ENCODE measurements at regions not wholly inside any gene's neighbourhood (a gene's known extent, or its start where the extent isn't known, plus 50 kb on each side); places are given as distances from the start of the nearest gene placed in this dataset.
"Not testable (repeated sequence)": the region's sequence is repeated elsewhere in the genome, so short reads cannot be mapped to it uniquely, and the experiment has no call there.

DNA sequence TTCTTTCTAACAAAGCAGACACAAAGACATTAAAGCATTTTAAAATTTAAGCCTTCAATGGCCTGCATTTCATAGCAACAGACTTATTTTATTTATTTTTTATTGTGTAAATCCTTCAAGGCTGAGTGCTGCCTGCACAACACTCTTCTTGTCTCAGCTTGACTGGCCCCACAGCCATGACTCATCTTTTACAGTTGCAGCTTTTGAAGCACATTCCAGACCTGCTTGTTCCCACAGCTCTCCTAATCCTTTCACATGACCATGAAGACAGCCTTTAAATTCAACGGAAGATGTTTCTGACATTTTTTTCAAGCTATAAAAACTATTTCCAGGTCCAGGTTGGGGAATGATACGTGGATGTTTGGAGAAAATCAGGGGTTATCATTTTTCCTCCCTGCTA lies 276.9 kb upstream of the TACR3 start:
- DNase-seq (ENCODE audit: low read depth): no peak

DNA sequence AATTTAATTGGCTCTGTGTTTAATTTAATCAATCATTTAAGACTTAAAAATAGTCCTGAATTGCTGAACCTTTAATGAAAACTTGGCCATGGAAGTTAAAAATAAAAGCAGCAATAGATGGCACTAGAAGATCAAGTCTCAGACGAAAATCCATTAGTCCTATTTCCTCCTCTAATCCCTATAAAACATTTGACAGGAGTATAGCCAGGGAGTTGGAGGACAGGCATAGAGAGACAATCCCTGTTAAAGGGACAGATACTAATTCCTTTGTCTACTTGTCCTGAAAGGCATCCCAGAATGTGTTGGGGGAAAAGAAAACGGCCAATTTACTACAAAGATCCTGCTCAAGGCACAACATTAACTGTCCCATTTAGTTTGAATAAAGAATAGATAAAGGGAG lies 276.3 kb upstream of the TACR3 start:
- no peak for DNase-seq (ENCODE audit: low read depth)

DNA sequence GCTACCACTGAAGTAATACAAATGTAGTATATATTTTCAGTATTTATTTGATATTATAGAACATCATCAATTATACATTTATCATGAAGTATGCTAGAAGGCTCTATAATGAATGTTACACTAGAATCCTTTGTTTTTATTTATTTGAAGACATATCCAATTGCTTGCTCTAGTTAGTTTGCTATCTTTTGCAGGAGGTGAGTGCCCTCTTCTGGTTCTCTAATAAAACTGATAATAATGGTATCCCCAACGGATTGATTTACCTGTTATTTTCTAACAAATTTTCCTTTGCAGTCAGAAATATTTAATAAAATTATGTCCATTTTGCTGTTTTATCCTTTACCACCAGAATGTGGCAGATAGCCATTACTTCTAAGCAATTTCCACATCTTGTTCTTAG lies 274.3 kb upstream of the TACR3 start:
- no peak for DNase-seq (ENCODE audit: low read depth)

DNA sequence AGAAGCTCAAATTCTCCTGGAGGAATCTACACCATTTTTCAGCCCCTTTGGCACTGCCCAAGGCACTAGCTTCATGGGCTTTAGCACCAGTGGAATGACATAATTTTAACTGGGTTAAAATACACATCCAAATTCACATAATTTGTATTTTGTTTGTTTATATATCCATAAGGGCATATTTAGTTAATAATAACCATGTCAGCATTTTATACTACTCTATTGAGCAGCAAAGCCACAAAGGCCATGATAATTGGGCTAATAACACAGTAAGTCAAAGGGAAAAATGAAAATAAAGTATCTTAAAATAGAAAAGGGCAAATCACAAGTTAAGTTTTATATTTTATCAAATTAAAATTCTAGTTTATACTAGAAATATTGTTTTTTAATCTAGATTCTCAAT lies 262.7 kb upstream of the TACR3 start:
- DNase-seq (ENCODE audit: low read depth): no peak

DNA sequence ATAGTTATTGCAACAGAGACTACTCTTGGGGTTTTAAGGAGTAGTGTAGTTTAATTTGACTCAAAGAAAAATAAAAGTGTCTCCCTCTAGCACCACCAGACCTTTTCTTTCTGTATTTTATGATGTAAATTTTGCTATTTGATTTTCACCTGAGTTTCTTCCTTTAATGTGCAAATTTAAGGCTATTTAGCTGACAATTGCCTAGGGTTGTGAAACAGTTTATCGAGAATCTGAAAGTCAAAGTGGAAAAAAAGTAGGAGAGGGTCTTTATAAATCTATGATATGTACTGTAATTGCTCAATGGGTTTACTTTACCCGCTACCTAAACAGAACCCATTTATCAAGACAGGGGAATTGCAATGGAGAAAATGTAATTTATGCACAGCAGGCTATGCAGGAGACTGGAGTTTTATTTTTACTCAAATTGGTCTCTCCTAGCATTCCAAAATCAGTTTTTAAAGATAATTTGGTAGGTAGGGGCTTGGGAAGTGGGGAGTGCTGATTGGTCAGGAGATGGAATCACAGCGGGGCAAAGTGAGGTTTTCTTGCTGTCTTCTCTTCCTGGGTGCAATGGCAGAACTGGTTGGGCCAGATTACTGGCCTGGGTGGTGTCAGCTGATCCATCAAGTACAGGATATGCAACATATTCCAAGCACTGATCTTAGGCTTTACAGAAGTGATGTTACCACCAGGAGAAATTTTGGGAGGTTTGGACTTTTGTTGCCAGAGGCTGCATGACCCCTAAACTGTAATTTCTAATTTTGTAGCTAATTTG lies 228.6 kb upstream of the TACR3 start:
- no peak for DNase-seq (ENCODE audit: low read depth)

DNA sequence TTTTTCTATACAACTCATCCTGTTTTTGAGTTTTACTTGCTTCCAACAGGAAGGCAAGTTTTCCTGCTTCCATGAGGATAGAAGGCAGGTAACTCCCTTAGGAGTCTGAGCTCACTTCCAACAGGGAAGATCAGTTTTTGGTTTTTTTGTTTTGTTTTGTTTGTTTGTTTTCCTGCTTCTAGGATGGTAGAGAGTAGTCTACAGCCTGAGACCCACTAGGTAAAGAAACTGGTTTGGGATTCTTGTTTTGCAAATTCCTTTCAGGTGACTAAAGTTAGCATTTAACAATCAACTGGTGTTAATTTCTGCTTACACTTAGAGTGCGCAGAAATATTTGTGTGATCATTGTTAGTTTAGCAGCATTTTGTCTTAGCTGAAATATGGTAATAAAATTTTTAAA lies 227.8 kb upstream of the TACR3 start:
- no peak for DNase-seq (ENCODE audit: low read depth)

DNA sequence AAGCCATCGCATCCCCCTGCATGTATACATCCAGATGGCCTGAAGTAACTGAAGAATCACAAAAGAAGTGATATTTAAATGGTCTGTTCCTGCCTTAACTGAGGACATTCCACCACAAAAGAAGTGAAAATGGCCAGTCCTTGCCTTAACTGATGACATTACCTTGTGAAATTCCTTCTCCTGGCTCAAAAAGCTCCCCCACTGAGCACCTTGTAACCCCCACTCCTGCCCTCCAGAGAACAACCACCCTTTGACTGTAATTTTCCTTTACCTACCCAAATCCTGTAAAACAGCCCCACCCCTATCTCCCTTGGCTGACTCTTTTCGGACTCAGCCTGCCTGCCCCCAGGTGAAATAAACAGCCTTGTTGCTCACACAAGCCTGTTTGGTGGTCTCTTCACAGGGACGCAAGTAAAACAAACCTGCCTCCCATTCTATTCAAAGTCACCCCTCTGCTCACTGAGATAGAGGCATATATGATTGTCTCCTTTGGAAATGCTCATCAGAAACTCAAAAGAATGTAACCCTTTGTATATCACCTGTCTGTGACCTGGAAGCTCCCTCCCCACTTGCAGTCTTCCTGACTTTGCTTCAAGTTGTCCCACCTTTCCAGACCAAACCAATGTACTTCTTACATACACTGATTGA lies 227.0 kb upstream of the TACR3 start:
- DNase-seq (ENCODE audit: low read depth): not testable (repeated sequence)

DNA sequence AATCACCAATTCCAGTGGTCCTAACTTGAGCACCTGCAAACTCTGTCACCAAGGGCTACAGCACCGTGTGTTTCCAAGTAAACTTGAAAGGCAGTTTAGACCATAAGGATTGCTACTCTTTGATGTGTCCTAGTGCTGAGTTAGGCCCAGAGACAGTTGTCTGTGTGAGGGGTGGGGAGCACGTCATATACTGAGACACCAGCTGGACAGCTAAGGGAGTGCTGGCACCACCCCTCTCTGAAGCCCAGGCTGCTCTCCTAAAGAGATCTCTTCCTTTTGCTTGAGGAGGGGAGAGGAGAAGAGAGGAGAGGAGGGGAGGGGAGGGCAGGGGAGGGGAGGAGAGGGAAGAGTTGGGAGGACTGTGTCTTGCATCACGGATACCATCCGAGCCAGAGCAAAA lies 218.7 kb upstream of the TACR3 start:
- no peak for DNase-seq (ENCODE audit: low read depth)

DNA sequence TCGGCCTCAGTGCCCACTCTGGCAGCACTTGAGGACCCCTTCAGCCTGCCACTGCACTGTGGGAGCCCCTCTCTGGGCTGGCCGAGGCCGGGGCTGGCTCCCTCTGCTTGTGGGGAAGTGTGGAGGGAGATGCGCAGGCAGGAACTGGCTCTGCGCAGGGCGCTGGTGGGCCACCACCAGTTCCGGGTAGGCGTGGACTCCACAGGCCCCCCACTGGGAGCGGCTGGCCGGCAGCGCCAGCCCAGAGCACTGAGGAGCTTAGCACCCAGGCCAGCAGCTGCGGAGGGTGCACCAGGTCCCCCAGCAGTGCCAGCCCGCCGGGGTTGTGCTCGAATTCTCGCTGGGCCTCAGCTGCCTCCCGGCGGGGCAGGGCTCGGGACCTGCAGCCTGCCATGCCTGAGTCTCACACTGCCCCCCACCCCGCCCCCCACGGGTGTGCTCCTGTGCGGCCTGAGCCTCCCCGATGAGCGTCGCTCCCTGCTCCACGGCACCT lies 216.9 kb upstream of the TACR3 start:
- DNase-seq (ENCODE audit: low read depth): no peak

DNA sequence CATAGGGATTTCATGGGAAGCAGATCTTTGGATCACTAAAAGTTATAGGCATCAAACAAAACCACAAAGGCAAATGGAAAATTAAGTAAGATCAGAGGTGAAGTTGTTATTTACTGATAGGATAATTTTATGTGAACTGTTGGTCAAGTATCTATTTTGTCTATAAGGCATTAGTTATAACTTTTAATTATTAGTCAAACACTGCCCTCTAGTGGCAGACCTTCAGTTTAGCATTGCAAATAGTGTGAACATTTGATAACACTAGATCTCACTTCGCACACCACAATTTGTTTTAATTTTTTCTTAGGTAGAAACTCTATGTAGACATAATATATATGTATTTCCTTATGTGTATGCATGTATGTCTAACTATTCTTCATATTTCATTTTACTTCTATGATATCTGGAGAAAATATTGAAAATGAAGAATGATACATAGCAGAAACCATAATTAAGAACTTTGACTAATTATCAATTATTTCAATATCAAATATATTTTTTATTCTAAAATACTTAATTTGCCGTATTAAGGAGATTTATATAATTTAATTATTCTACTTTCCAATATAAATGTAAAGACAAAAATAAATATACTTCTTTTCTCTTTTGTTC lies 214.5 kb upstream of the TACR3 start:
- DNase-seq (ENCODE audit: low read depth): peak; percentile 14

DNA sequence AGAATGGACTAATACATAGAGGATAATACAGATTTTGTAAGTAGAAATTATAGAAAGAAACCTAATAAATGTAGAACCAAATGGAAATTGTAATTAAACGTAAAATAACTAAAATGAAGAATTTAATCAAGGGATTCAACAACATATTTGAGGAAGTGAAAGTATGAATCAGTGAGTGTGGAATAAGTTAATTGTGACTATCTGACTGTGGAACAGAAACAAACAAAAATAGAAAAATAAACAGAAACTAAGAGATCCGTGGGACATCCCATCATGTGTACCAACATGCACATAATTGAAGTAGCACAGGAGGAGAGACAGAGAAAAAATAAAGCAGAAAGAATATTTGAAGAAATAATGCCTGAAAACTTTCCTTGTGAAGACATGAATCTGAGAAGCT lies 208.6 kb upstream of the TACR3 start:
- DNase-seq (ENCODE audit: low read depth): no peak

DNA sequence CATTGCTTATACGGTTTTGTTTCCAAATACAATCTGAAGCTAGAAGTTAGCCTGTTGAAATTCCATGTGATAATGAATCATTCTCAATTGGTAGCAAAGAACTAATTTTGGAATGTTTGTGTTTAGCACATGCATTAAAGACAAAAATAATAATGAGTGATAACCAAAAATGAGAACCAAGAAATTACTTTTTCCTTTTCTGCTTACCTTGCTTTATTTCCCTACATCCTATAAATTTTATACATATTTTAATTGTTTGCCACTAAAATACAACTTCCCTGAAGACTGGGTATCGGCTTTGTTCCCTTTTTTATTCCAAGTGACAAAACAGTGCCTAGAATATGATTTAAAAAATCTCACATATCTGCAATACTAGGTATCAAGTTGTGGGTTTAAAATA lies 203.8 kb upstream of the TACR3 start:
- DNase-seq (ENCODE audit: low read depth): no peak

DNA sequence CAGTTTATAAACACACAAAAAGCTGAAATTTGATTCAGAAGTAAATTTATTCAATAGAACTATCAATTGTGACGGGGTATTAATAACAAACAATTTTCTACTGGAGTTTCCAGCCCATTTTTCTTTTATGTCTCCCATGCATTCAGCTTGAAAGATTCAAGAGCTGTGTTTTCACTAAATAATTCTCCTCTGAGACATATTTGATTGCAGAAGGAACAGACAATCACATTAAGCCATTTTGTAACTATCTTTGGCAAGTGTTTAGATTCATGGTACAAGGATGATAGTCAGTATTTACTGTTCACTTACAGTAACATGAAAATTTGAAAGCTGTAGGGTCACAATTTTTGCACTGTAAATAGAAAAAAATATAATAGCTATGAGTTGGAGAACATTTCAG lies 198.4 kb upstream of the TACR3 start:
- DNase-seq (ENCODE audit: low read depth): no peak

DNA sequence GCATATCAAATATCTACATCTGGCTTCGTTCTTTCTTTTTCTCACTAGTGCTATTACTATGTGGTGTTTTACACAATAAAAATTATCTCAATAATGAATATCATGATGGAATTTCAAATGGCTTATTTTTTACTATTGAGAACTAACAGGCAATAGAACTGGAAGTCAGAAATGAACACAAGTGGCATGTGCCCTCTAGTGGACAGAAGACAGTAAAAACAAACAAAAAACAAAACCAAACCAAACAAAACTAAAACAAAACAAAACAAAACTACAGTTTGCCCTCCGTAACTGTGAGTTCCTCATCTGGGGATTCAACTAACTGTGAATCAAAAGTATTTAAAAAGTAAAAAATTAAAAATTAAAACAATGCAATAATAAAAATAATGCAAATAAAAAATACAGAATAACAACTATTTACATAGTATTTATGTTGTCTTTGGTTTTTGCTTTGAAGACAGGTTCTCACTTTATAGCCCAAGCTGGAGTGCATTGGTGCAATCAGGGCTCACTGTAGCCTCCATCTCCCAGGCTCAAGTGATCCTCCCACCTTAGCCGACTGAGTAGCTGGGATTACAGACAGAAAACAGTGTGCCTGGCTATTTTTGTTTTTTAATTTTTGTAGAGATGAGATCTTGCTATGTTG lies 195.6 kb upstream of the TACR3 start:
- no peak for DNase-seq (ENCODE audit: low read depth)

DNA sequence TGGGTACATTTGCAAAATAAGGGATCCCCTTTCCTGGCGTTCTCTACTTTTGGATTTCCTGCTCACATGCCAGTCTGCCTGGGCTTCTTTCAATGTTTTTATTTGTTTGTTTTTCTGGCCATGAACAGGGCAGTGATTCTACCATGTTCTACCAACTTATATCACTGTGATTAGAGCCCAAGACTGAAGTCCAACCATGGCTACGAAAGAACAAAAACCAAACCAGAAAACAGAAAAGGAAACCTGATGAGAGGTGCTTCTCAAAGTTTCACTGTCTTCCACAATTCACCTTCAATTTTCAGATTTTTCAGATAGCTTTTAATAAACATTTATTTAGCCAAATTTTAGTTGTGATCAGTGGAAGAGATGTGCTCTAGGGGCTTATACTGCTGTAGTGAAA lies 187.6 kb upstream of the TACR3 start:
- no peak for DNase-seq (ENCODE audit: low read depth)

DNA sequence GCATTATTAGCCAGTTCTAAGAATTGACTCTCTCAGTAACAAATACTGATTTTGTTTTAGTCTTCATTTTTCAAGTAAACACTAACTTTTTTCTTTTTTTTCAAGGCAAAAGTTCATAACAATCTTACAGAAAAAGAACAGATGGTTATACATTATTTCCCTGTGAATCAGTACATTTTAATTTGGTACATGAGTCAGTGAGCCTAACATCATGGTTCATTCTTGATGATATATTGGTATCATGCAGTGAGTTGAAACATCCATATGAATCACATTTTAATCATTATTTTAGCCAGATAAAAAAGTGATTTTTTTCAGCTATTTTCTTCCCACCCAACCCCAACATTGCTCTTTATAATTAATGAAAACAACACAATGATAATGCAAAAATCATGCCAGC lies 184.3 kb upstream of the TACR3 start:
- DNase-seq (ENCODE audit: low read depth): no peak

DNA sequence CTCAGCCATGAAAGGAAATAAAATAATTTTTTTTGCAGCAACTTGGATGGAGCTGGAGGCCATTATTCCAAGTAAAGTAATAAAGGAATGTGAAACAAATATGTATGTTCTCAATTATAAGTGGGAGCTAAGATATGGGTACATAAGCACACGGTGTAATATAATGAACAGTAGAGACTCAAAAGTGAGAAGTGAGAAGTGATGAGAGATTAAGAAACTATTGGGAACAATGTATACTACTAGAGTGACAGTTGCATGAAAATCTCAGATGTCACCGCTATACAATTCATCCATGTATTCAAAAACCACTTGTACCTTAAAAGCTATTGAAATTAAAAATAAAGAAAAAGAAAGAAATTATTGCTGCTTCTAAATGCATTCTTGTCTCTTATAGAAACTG lies 182.9 kb upstream of the TACR3 start:
- DNase-seq (ENCODE audit: low read depth): no peak

DNA sequence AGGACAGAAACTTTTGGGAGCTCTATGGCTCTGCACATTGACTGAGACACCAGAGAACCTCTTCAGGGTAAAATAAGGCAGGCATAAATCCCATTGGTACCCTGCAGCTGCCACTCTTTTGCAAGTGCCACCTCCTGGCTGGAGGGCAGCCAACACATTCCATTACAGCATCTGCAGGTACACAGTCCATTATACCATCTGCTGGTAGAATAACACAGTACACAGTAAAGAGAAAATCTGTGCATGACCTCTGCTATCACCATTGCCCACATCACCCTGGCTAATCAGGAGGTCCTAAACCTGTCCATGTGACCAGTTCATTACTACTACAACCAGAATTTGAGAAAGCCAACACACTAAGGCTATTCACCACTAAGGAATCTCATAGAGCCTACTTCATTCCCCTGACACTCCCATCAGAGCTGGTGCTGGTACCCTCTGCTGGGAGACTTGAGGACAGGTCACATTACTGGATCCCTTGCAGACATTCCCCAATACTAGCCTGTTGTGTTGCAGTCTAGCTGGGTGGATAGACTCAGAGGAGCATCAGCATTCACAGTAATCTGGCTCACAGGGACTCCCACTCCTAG lies 176.2 kb upstream of the TACR3 start:
- DNase-seq (ENCODE audit: low read depth): no peak

DNA sequence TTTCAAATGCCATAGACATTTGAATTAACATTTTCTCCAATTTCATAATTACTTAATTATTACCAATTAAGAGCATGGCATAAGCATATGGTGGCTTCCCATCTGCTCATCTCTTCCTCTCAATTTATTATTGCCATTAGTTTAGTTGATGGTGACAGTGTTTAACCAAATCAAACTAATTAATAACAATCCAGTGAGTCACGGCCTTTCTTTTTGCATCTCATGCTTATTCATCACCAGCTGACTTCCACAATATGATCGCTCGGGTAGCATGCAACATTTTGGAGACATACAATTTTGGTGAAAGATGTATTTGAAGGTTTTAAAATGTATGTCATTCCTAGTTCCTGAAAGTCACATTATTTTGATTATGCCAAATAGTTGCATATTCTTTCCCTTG lies 172.8 kb upstream of the TACR3 start:
- no peak for DNase-seq (ENCODE audit: low read depth)

DNA sequence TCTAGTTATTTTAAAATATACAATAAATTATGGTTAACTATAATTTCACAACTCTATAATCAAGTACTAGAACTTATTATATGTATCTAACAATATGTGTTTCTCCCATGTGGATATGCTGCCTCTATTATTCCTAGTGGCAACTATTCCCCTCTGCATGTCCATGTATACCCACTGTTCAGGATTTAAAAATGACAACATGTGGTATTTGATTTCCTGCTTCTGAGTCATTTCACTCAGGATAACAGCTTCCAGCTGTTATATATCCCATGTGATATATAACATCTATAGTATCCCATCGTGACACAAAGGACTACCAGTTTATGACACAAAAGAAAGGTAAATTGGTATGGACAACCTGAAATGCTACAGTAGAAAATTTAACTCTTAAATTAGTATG lies 167.4 kb upstream of the TACR3 start:
- no peak for DNase-seq (ENCODE audit: low read depth)

DNA sequence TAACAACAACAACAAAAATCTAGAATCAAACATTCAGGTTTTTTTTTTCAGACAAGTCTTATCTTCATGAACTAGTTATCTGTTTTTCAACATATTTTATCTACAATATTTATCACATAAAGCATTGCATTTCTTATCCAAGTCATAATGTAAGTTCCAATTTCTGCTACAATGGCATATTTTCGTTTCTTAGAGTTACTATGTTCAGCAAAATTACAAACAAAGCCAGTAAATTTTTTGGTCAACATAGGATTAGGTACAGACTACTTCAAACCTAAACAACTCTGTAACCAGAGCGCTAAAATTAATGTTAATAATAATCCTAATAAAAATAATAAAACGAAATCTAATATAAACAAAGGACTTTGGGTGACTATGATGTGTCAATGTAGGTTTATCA lies 165.4 kb upstream of the TACR3 start:
- DNase-seq (ENCODE audit: low read depth): no peak

DNA sequence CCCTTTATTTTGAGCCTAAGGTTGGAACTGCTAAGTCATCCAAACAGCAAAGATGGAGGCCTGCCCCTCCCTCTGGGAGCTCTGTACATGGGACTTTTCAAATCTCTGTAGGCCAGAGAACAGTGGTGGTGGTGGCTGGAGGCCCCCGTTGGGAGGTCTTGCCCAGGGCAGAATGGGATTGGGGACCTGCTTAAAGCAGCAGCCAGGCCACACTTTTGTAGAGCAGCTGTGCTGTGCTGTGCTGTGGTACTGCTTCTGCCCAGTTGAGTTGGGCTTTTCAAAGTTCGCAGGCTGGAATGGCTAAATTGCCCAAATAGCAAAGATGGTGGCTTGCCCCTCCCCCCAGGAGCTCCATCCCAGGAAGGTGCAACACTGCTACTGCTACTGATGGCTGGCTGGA lies 147.5 kb upstream of the TACR3 start:
- DNase-seq (ENCODE audit: low read depth): no peak

DNA sequence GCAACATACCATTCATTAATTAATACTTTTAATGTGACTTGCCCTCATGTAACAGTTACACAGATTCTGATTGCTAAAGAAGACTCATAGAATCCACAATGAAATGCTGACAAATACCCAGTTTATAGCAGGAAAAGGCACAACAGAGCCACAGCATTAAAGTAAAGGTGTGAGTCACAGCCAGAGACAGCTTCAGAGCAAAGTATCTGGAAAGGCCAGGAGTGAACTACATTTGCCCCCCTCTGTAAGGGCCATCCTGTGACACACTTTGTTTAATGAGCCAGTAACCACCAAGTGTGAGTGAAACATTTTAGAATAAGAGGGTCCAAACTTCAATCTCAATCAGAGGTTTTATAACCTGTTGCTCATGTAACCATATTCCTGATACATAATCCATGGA lies 133.8 kb upstream of the TACR3 start:
- DNase-seq (ENCODE audit: low read depth): no peak
